Endothelial cell of umbilical vein (primary cell): ENCODE measurements at regions not wholly inside any gene's neighbourhood (a gene's known extent, or its start where the extent isn't known, plus 50 kb on each side); places are given as distances from the start of the nearest gene placed in this dataset.
"Not testable (repeated sequence)": the region's sequence is repeated elsewhere in the genome, so short reads cannot be mapped to it uniquely, and the experiment has no call there.

Source experiments
- POLR2A ChIP-seq: IDR thresholded peaks from 2 replicates; pipeline ENCODE4 v1.6.1; 2012; ENCODE audit warnings: low read depth, mild to moderate bottlenecking, control low read depth, low read length
- TF ChIP-seq, protein P1 (sequence below), 2 donors: IDR thresholded peaks; 1 replicate in 1 of 2; 2 replicates in 1 of 2; pipeline ENCODE4 v1.5.1; 2011; ENCODE audit warnings: low read length in 2 of 2, mild to moderate bottlenecking in 2 of 2, moderate library complexity in 2 of 2, control low read depth in 1 of 2, inconsistent platforms in 1 of 2, low read depth in 1 of 2; ENCODE audit not compliant: insufficient read depth in 1 of 2; ENCODE audit errors: extremely low read depth in 1 of 2

DNA sequence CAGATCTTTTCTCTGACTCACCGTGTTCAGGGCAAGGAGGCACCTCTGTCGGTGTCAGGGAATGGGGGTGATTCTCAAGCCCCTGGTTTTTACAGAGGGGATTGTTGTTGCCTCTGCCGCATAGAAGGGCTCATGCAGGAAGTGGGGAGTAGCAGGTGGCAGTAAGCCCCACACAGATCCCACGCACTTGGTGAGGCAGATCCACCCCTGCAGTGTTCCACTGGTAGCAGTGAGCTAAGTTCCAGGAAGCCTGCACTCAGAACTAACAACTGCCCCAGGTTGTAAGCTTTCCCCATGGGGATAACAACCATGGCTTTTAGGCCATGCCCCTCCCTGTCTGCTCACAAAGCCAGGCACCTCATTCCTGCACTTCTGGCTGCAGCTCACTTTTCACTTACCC lies 149.1 kb downstream of the SPIN4 start:
- not testable (repeated sequence) for TF ChIP-seq POLR2A
- TF ChIP-seq, protein P1, sequence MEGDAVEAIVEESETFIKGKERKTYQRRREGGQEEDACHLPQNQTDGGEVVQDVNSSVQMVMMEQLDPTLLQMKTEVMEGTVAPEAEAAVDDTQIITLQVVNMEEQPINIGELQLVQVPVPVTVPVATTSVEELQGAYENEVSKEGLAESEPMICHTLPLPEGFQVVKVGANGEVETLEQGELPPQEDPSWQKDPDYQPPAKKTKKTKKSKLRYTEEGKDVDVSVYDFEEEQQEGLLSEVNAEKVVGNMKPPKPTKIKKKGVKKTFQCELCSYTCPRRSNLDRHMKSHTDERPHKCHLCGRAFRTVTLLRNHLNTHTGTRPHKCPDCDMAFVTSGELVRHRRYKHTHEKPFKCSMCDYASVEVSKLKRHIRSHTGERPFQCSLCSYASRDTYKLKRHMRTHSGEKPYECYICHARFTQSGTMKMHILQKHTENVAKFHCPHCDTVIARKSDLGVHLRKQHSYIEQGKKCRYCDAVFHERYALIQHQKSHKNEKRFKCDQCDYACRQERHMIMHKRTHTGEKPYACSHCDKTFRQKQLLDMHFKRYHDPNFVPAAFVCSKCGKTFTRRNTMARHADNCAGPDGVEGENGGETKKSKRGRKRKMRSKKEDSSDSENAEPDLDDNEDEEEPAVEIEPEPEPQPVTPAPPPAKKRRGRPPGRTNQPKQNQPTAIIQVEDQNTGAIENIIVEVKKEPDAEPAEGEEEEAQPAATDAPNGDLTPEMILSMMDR (IDR thresholded peaks at IDR 0.05; ENCODE audit: extremely low read depth in 1 of 2, insufficient read depth in 1 of 2, low read depth in 1 of 2, low read length in 2 of 2) = not testable (repeated sequence)
